ENCODE measurements at regions not wholly inside any gene's neighbourhood (a gene's known extent, or its start where the extent isn't known, plus 50 kb on each side); places are given as distances from the start of the nearest gene placed in this dataset.

DNA sequence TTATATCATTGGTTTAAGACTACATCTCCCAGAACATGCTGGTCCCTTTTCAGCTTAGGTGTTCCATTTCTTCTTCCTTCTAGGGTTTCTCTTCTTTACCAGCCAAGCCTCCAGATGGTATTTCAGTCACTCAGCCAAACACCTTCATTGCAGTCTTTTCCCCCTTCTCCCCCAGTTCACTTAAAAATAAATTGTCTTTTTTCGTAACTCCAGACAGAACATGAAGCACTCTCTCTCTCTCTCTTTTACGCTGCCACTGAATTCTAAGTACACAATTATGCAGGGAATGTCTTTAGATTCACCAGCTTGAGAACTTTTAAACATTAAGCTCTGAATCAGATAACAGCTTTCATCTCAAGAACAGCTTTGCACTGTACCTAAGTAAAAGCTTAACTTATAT lies 419.7 kb upstream of the BRINP1 start:
- no peaks in the 10 kb centered on the region for H3K27me3 Mint-ChIP-seq (ENCODE audit: low read depth)

More for the DNA sequence above, 419.7 kb upstream of the BRINP1 start:
- no peak overlapping the region for H2BK120ac ChIP-seq (ENCODE audit: low read depth, low read length, poor library complexity, severe bottlenecking)
- no peak overlapping the region for H4K8ac ChIP-seq (replicated peaks; ENCODE audit: insufficient read length, low read depth, low read length)
- Mint-ChIP-seq H3K4me3 (no peak overlapping the region), H3K9me3 (no peaks in the 10 kb centered on the region), H3K4me1 (peaks cover 5% of the 10 kb centered on the region in 2 experiments; a peak in 3 of 4 replicates), H3K36me3 (ENCODE audit: insufficient read depth in 1 of 3, low read depth in 3 of 3) (no peaks in the 10 kb centered on the region), H3K27ac (no peak overlapping the region; a peak in 1 of 7 replicates)
- no peak overlapping the region for H3K4me2 ChIP-seq (ENCODE audit: insufficient read depth, insufficient read length, low read length)
- H3K4me1 ChIP-seq (ENCODE audit: insufficient read depth, low read length) = no peaks in the 10 kb centered on the region
- no peak overlapping the region for H2BK12ac ChIP-seq (ENCODE audit: insufficient read length, low read depth, low read length)
- no peaks in the 10 kb centered on the region for H3K79me1 ChIP-seq (ENCODE audit: insufficient read depth, low read depth, low read length, poor library complexity, severe bottlenecking)
- no peak overlapping the region for H3K14ac ChIP-seq (ENCODE audit: insufficient read depth, low read length)
- H2AFZ ChIP-seq (ENCODE audit: low read length) = no peak overlapping the region
- no peak overlapping the region for H3K18ac ChIP-seq (ENCODE audit: insufficient read length, low read depth, low read length)
- H3K9ac ChIP-seq (ENCODE audit: extremely low read depth, insufficient read length, low read length) = no peak overlapping the region
- WGBS (ENCODE audit: extremely low coverage, insufficient read length, low lambda C conversion rate) = no CpG with 5 or more reads among the region's 2 CpGs
- H2BK15ac ChIP-seq (ENCODE audit: low read depth, low read length) = no peak overlapping the region
- H2BK20ac ChIP-seq (ENCODE audit: low read depth, low read length, poor library complexity, severe bottlenecking) = no peak overlapping the region
- H4K5ac ChIP-seq (ENCODE audit: insufficient read length, low read depth, low read length) = no peak overlapping the region
- no peak overlapping the region for H4K91ac ChIP-seq (ENCODE audit: insufficient read length, low read depth, low read length)
- H3T11ph ChIP-seq (ENCODE audit: low read length) = no peak overlapping the region
- H3K27me3 ChIP-seq (ENCODE audit: insufficient read depth, low read length) = no peaks in the 10 kb centered on the region
- no peaks in the 10 kb centered on the region for H3K23me2 ChIP-seq (ENCODE audit: insufficient read length, low read depth, low read length, poor library complexity, severe bottlenecking)
- H3K79me2 ChIP-seq (ENCODE audit: insufficient read depth, low read length) = no peaks in the 10 kb centered on the region
- DNase-seq = no peak
- no peaks in the 10 kb centered on the region for H4K20me1 ChIP-seq (ENCODE audit: control insufficient read depth, insufficient read depth, insufficient read length)
- H3K9me3 ChIP-seq (ENCODE audit: control insufficient read depth, low read depth, low read length) = no peaks in the 10 kb centered on the region
- TF ChIP-seq, protein P1, sequence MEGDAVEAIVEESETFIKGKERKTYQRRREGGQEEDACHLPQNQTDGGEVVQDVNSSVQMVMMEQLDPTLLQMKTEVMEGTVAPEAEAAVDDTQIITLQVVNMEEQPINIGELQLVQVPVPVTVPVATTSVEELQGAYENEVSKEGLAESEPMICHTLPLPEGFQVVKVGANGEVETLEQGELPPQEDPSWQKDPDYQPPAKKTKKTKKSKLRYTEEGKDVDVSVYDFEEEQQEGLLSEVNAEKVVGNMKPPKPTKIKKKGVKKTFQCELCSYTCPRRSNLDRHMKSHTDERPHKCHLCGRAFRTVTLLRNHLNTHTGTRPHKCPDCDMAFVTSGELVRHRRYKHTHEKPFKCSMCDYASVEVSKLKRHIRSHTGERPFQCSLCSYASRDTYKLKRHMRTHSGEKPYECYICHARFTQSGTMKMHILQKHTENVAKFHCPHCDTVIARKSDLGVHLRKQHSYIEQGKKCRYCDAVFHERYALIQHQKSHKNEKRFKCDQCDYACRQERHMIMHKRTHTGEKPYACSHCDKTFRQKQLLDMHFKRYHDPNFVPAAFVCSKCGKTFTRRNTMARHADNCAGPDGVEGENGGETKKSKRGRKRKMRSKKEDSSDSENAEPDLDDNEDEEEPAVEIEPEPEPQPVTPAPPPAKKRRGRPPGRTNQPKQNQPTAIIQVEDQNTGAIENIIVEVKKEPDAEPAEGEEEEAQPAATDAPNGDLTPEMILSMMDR (conservative IDR thresholded peaks at IDR 0.05) = no peak
- no peak overlapping the region for H3K23ac ChIP-seq (ENCODE audit: insufficient read length, low read depth, low read length)
- H2BK5ac ChIP-seq (ENCODE audit: insufficient read length, low read length) = no peak overlapping the region
- H3K4ac ChIP-seq (ENCODE audit: low read depth, low read length) = no peak overlapping the region
- H3K27ac ChIP-seq (ENCODE audit: insufficient read length, low read depth, low read length) = no peak overlapping the region
- no peak overlapping the region for H3K56ac ChIP-seq (ENCODE audit: insufficient read length, low read depth, low read length)
- no peak overlapping the region for H2AK5ac ChIP-seq (ENCODE audit: insufficient read length, low read length)

Measured in H9 (cell line).